Medulla oblongata (tissue), 1 donor: ENCODE measurements at regions not wholly inside any gene's neighbourhood (a gene's known extent, or its start where the extent isn't known, plus 50 kb on each side); places are given as distances from the start of the nearest gene placed in this dataset.

Experiments used
- DNase-seq: peaks from one replicate; pipeline ENCODE4 v3.0.0-alpha.2; 2015; ENCODE audit errors: extremely low spot score

DNA sequence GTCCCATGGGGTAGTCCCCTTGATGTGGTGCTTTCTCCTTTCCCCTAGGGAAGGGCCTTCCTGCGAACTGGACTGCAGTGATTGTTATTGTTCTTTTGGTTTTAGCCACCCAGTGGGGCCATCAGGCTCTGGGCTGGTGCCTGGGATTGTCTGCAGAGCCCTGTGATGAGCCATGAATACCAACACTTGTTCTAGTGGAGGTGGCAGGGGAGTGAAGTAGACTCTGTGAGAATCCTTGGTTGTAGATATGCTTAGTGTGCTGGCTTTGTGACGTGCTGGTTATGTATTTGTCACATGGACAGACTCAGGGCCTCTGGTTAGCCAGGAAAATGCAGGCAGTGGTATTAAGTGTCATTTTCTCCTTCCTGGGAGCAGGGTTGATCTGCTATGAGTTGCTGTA, 51.8 kb upstream of the NDUFB4 start:
- no peak for DNase-seq

DNA sequence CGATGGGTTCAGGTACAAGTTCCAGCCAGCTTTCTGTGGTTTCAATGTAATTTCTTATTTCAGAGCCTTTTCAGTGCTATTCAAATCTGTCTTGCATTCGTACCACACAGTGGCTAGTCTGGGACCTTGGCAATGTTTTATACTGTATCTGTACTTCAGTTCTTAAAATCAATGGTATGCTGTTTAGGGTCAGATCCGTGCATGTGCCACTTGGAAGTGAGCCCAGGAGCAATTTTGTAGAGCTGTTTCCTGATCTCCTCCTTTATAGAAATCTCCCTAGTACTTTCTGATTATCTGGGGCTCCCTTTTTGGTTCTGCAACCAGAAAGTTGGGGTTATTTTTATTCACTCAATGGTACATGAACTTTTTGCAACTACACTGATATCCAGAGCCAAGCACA, 59.5 kb upstream of the NDUFB4 start:
- DNase-seq = no peak

- DNase-seq = no peak
Measured at GRCh38 chr3:120532969-120533368, 63.2 kb upstream of the NDUFB4 start.

DNA sequence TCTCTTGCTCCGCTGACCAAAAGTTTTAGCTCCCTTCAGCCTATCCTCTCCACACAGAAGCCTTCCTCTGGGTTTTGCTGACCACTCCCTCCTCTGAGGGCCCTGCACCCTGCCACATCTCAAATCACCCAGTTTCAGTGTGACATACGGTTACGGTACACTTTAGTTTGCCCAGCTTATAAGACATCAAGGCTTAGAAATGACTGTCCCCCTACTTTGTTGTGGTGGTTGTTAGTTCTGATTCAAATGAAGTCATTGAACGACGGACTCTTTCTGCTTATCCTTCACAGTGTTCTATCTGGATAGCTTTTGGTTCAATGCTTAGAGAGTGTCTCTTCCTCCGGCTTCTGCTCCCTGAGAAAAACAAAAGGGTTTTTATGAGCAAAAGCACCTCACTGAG, 68.0 kb upstream of the NDUFB4 start:
- DNase-seq = no peak

DNA sequence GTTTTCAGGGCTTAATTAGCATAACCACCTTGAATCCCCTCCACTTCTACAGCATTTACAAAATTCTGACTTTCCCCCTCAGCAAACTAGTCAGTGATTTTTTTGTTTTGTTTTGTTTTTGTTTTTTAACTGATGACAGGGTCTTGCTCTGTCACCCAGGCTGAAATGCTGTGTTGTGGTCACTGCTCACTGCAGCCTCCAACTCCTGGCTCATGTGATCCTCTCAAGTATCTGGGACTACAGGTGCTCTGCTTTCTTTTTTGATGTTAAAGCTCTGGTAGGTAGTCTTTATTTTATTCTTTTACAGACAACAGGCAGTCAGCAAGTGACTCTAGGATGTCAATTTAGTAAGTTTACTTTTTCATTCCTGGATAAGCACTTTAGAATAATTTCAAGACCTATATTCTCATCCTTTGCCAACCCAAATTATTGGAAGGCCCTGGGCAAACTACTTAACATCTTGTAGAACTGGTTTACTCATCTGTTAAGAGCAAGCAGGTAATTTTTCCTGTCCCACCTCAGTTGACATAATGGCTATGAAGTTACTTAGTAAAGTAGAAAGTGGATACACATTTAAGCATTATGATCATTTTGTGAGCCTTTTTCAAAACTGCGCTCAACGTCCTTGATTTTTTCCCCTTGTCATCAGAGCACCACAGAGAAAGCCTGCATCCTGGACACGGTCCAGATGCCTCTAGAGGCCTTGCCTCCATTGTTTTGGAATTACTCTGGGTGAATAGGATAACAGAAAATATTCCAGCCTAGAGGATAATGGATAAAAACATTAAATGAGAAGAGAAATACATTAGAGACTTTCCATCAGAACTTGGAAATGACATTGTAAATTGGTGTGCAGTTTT, 69.9 kb upstream of the NDUFB4 start:
- DNase-seq = no peak

- no peak for DNase-seq
Measured at GRCh38 chr3:120524171-120524923, 71.8 kb upstream of the NDUFB4 start.

DNA sequence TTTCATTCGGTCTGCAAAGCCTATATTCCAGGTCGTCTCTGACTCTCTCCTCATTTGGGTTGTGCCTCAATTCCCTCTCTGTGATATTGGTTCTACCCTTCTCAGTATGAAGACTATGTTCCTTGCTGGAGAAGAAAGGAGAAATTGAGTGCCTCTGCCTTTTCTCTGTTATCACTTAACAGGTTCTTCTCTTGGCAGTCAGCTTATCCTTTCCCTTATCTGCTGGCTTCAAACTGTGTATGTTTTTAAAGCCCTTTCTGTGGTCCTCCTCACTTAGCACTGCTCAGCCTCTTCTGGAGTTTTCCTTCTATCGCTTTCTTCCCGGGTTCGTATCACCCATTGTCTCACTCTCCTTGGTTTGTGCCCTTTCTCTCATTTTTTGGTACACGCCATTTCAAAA, 65.3 kb upstream of the FSTL1 start:
- DNase-seq = no peak

DNA sequence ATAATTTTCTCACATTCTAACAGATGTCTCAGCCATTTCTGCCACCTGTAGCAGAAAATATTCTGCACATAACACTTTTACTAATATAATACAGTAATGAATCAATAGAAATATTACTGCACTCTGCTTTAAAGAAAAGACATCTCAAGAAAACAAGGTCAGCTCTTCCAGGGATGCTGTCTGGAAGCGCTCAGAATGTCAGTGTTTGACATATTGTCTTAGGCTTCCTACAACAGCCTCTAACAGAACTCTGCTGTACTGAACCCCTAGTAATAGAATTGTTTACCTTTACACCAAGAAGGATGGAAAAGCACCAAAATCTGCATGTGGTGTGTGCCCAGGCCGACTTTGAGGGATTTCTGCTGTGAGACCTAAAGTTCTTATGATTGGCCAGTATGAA, 61.9 kb upstream of the FSTL1 start:
- DNase-seq = no peak

DNA sequence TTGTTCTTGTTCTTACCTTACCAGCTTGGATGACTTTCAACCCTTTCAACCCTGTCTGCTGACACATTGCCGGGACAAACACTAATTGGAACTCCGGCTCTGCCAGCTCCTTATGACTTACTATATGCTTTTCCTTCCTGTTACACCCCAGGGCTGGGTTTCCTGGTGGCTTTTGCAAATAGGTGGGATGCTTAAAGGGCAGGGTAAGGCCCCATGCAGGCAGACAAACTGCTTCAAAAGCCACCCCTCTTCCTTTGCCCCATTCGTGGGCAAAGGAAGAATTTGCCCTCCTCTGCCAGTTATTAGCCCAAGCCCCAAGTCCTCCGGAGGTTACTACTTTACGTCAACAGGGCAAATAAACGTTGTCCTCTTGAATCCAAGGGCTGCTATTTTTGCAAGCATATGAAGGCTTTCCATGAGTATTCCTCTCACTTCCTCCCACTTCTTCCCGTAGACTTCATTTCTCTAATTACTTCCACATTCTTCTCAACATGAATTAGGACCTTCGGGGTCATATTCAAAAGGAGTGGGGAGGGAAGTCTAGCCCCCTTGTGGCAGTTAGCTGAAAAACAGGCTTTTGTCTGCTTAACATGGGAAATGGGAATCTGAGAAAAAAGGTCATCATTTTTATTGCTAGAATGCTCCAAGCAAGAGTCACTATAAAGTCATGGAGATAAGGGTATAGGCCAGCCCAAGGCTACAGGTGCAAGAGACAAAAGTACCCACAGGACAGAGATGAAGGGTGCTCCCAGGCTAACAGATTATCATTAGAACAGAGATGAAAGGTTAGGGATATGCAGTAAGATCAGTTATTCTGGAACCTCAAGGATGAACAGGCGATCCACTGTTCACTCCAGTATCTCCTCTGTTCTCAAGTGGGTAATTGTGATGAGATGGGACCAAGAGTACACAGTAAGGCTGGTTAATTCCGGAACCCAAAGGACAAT, 56.3 kb upstream of the FSTL1 start:
- DNase-seq = peak; percentile 46

DNA sequence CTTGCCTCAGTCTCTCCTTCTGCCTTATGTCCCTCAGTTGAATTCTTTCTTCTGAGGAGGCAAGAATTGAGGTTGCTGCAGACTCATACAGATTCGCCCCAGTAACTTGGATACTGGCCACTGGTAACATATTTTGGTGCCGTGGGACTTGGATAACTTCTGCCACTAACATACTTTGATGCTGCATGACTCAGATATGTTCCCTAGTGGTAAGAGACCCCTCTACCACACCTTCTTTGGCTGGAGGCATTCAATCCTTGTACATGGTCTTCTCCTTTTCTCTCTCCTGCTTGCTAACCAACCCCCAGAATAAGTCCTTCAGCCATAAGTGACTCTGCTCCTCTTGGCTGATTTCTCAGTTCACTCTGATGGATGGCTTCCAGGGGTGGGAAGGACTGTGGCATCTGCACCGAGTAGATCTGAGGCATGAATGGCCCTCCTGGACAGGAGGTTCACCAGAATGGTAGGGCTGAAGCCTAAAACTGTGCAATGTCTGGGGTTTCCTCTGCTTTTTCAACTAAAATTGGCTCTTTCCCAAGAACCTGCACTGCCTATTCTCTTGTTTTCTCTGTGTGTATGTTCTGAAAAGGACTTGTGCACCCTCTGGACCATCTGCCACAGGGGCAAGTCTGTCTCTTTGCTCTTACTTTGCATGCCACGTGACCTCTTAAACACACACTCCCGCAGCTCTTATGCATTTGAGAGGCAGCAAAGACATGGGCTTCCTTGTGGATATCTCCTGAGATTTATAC, 55.5 kb upstream of the FSTL1 start:
- DNase-seq = no peak

DNA sequence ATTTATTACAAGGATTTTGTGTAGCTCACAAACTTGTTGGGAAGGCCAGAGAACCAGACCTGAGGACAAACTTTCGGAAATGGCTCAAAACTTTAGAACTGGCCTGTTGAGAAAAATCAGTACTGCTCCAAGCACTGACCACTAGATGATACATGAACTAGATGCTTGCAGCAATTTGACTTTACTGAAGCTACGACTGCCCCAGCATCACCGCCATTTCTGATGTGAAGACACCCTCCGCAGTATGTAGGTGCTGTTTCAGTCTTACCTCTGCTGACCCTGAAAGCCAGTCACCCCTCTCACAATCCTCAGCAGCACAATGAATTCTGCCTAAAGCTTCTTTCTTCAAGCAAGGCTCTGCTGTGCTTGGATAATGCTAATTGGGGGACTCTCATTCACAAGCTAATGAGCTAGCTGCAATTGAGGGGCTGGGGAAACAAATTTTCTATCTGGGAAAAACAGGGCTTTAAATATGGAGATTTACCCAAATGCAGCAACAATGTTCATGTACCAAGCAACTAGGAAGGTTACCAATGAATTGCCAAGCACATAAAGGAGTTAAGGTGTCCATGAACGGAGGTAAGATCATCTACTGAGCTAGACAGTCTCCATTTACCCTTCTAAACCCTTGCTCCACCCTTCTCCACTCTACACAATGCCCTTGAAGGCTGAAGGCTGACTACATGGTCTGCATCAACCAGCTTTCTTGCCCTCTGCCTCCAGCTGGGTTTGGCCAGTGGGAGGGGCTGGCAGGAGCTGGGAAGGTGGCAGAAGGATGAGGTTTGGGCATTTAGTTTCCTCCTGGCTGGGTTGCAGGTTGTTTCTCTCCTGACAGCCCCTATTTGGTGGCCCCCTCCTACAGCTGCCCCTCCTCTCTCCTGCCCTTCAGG, 53.2 kb upstream of the FSTL1 start:
- no peak for DNase-seq

DNA sequence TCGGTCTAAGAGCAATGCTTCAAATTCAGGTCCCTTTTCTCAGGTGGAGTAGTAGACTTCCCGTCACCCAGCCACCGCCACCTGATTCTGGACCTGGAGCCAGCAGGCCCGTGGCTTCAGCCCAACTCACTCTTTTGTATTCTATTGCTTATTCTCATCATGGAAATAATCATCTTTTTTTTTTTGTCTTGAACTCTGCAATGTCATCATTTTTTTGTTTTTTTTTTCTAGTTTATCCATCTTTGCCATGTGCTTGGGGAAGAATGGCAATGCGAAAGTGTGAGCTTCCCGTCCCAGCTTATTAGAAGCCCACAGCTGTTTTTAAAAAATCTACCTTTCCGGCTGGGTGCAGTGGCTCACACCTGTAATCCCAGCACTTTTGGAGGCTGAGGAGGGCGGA, 51.3 kb upstream of the FSTL1 start:
- no peak for DNase-seq
